MM.1S (cell line): ENCODE measurements at regions not wholly inside any gene's neighbourhood (a gene's known extent, or its start where the extent isn't known, plus 50 kb on each side); places are given as distances from the start of the nearest gene placed in this dataset.
"Not testable (repeated sequence)": the region's sequence is repeated elsewhere in the genome, so short reads cannot be mapped to it uniquely, and the experiment has no call there.

Experiments used
- DNase-seq: peaks from one replicate; pipeline ENCODE4 v3.0.0-alpha.2; 2015
- H2AFZ ChIP-seq: fragments of 300-600 bp; sonication (generic); 2 replicates; pipeline ENCODE4 v1.6.0; 2016; ENCODE audit warnings: antibody characterized with exemption, low read length
- H3F3A ChIP-seq: fragments of 300-600 bp; sonication (generic); 2 replicates; pipeline ENCODE4 v1.6.1; 2016; ENCODE audit warnings: mild to moderate bottlenecking, antibody characterized with exemption, low read length, moderate library complexity, mixed read lengths; ENCODE audit not compliant: insufficient read depth
- H3K27ac ChIP-seq: fragments of 300-600 bp; sonication (generic); 2 replicates; pipeline ENCODE4 v1.5.1; 2016; ENCODE audit warnings: mild to moderate bottlenecking, low read length
- H3K27me3 ChIP-seq: fragments of 300-600 bp; sonication (generic); replicated peaks from 2 replicates; pipeline ENCODE4 v1.6.0; 2016; ENCODE audit warnings: low read length; ENCODE audit not compliant: insufficient read depth
- H3K36me3 ChIP-seq: fragments of 300-600 bp; sonication (generic); replicated peaks from 2 replicates; pipeline ENCODE4 v1.6.1; 2016; ENCODE audit warnings: mild to moderate bottlenecking, low read length, mixed read lengths; ENCODE audit not compliant: insufficient read depth
- H3K4me1 ChIP-seq: fragments of 300-600 bp; sonication (generic); 2 replicates; pipeline ENCODE4 v1.6.1; 2016; ENCODE audit warnings: low read length, mixed read lengths
- H3K4me2 ChIP-seq: fragments of 300-600 bp; sonication (generic); 2 replicates; pipeline ENCODE4 v1.6.0; 2016; ENCODE audit warnings: low read depth, low read length
- H3K4me3 ChIP-seq: fragments of 300-600 bp; sonication (generic); 2 replicates; pipeline ENCODE4 v1.5.1; 2016; ENCODE audit warnings: low read length, mixed read lengths
- H3K79me2 ChIP-seq: fragments of 300-600 bp; sonication (generic); 2 replicates; pipeline ENCODE4 v1.6.1; 2016; ENCODE audit warnings: mixed run types, low read length, mixed read lengths
- H3K9ac ChIP-seq: fragments of 300-600 bp; sonication (generic); 2 replicates; pipeline ENCODE4 v1.6.1; 2016; ENCODE audit warnings: low read length, mixed read lengths
- H3K9me2 ChIP-seq: fragments of 300-600 bp; sonication (generic); replicated peaks from 2 replicates; pipeline ENCODE4 v1.6.1; 2016; ENCODE audit warnings: mild to moderate bottlenecking, low read length, mixed read lengths; ENCODE audit not compliant: insufficient read depth
- H3K9me3 ChIP-seq: fragments of 300-600 bp; sonication (generic); replicated peaks from 2 replicates; pipeline ENCODE4 v1.6.1; 2016; ENCODE audit warnings: mild to moderate bottlenecking, low read length, mixed read lengths; ENCODE audit not compliant: insufficient read depth
- H4K20me1 ChIP-seq: fragments of 300-600 bp; sonication (generic); 2 replicates; pipeline ENCODE4 v1.6.1; 2016; ENCODE audit warnings: mild to moderate bottlenecking, low read length, moderate library complexity, mixed read lengths; ENCODE audit not compliant: insufficient read depth
- CTCF ChIP-seq: fragments of 300-600 bp; sonication (generic); IDR thresholded peaks from 2 replicates; pipeline ENCODE4 v1.5.1; 2016; ENCODE audit warnings: antibody characterized with exemption, low read length, mixed read lengths
- EZH2 ChIP-seq: fragments of 300-600 bp; sonication (generic); optimal IDR thresholded peaks from 2 replicates; pipeline ENCODE3; 2017; ENCODE audit warnings: low read depth, mild to moderate bottlenecking, antibody characterized with exemption, low read length, mixed read lengths
- EZH2phosphoT487 ChIP-seq: fragments of 300-600 bp; sonication (generic); IDR thresholded peaks from 2 replicates; pipeline ENCODE4 v1.6.1; 2018; ENCODE audit warnings: antibody characterized with exemption, low read length

GRCh38 chr14:105968291-105968690 is 441.9 kb downstream of the TMEM121 start:
- Histone ChIP-seq H3K9me2 (no peaks in the 10 kb centered on the region), H3K9ac (no peak overlapping the region), H3F3A (no peaks in the 10 kb centered on the region), H3K36me3 (no peaks in the 10 kb centered on the region), H3K27ac (no peak overlapping the region), H3K4me2 (no peak overlapping the region), H3K27me3 (no peaks in the 10 kb centered on the region), H3K4me3 (no peak overlapping the region), H3K4me1 (no peaks in the 10 kb centered on the region), H3K9me3 (no peaks in the 10 kb centered on the region), H4K20me1 (no peaks in the 10 kb centered on the region), H2AFZ (no peak overlapping the region), H3K79me2 (no peaks in the 10 kb centered on the region)
- no peak for TF ChIP-seq CTCF
- no peak for TF ChIP-seq EZH2
- TF ChIP-seq EZH2phosphoT487 = no peak
- no peak for DNase-seq

GRCh38 chr14:105969026-105969425 is 442.6 kb downstream of the TMEM121 start:
- H2AFZ ChIP-seq, H3F3A ChIP-seq, H3K9me3 ChIP-seq, H3K4me2 ChIP-seq, H3K27ac ChIP-seq, H3K79me2 ChIP-seq, H3K4me3 ChIP-seq, H3K9ac ChIP-seq, H3K36me3 ChIP-seq, DNase-seq, H3K27me3 ChIP-seq, H4K20me1 ChIP-seq, H3K4me1 ChIP-seq, H3K9me2 ChIP-seq: not testable (repeated sequence)

GRCh38 chr14:105970821-105971220 is 444.4 kb downstream of the TMEM121 start:
- H3K4me1 ChIP-seq, DNase-seq, H2AFZ ChIP-seq, H3K4me2 ChIP-seq, H3K36me3 ChIP-seq, H3K9me3 ChIP-seq, H3K4me3 ChIP-seq, H3K9me2 ChIP-seq, H4K20me1 ChIP-seq, H3K27me3 ChIP-seq, H3K27ac ChIP-seq, H3F3A ChIP-seq, H3K79me2 ChIP-seq, H3K9ac ChIP-seq: not testable (repeated sequence)

- Histone ChIP-seq H3K27me3 (no peaks in the 10 kb centered on the region), H2AFZ (no peak overlapping the region), H4K20me1 (no peaks in the 10 kb centered on the region), H3F3A (no peaks in the 10 kb centered on the region), H3K9me3 (no peaks in the 10 kb centered on the region), H3K4me1 (no peaks in the 10 kb centered on the region), H3K36me3 (no peaks in the 10 kb centered on the region), H3K27ac (no peak overlapping the region), H3K4me3 (no peak overlapping the region), H3K79me2 (no peaks in the 10 kb centered on the region), H3K9me2 (no peaks in the 10 kb centered on the region), H3K9ac (no peak overlapping the region), H3K4me2 (no peak overlapping the region)
- DNase-seq = no peak
- TF ChIP-seq EZH2phosphoT487 = no peak
- no peak for TF ChIP-seq EZH2
- TF ChIP-seq CTCF = no peak
These were observed 445.5 kb downstream of the TMEM121 start for GRCh38 chr14:105971593-105972500.
